ENCODE measurements at regions not wholly inside any gene's neighbourhood (a gene's known extent, or its start where the extent isn't known, plus 50 kb on each side); places are given as distances from the start of the nearest gene placed in this dataset.

DNA sequence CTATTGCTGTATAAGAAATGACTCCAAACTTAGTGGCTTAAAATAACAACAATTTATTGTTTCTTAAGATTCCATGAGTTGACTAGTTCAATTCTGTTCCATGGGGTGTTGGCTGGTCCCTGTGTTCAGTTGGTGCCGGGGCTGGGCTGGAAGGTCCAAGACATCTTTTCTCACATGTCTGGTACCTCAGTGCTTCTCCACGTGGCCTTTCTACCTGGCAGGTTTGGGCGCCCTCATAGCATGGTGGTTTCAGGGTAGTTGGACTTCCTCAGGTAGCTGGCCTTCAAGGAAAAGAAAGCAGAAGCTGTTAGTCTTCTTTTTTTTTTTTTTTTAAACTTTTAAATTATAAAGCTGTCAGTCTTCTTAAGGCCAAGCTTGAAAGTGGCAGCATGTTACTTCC, 104.6 kb upstream of the LIMCH1 start:
- Mint-ChIP-seq H3K36me3 (ENCODE audit: low read depth) (no peaks in the 10 kb centered on the region), H3K4me1 (peaks cover 66% of the 10 kb centered on the region)

DNA sequence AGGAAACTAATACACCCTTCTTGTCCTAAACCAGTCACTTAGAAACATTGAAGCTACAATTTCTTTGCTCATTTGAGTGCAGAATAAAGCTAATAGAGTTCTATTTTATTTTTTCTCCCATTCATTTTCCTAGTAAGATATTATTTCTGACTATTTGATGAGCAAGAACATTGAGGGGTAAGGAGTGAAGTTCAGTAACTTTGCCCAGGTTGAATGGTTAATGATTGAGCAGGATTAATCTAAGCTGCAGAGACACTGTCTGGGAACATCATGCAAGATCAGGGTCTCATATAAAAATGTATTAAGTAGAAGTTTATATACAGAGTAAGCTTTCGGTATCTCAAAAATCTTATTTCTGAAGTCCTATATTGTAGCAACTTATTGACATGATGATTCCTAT, 102.4 kb upstream of the LIMCH1 start:
- peak overlapping the region in 2 of 3 experiments; percentile 68 to 80 for H3K27ac Mint-ChIP-seq

More for the DNA sequence above, 104.6 kb upstream of the LIMCH1 start:
- TF ChIP-seq, protein P1, sequence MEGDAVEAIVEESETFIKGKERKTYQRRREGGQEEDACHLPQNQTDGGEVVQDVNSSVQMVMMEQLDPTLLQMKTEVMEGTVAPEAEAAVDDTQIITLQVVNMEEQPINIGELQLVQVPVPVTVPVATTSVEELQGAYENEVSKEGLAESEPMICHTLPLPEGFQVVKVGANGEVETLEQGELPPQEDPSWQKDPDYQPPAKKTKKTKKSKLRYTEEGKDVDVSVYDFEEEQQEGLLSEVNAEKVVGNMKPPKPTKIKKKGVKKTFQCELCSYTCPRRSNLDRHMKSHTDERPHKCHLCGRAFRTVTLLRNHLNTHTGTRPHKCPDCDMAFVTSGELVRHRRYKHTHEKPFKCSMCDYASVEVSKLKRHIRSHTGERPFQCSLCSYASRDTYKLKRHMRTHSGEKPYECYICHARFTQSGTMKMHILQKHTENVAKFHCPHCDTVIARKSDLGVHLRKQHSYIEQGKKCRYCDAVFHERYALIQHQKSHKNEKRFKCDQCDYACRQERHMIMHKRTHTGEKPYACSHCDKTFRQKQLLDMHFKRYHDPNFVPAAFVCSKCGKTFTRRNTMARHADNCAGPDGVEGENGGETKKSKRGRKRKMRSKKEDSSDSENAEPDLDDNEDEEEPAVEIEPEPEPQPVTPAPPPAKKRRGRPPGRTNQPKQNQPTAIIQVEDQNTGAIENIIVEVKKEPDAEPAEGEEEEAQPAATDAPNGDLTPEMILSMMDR (IDR thresholded peaks at IDR 0.05; ENCODE audit: unreplicated experiment in 3 of 3), result no peak
- Mint-ChIP-seq H3K27me3 (ENCODE audit: low read depth) (peaks cover 8% of the 10 kb centered on the region), H3K9me3 (no peaks in the 10 kb centered on the region), H3K27ac (peak overlapping the region in 2 of 3 experiments; percentile 67 to 78), H3K4me3 (no peak overlapping the region)

DNA sequence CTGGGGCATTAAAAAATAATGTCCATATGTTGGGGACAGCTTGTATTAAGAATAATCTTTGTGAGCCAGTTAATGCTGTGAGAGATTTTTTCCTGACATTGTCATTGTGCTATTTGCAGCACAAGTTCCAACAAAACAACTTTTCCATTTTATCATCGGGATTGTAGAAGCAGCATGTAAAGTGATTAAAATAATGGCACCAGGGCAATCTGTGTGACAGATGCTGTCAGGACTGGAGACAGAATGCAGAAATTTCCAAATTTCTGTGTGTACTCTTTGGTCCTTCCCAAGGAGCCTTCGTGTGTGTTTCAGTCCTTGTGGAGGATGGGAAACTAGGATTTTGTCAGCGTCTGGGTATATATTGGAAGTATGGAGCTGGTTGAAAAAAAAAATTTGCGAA, 101.5 kb upstream of the LIMCH1 start:
- H3K27me3 Mint-ChIP-seq (ENCODE audit: low read depth), result peaks cover 3% of the 10 kb centered on the region
- H3K9me3 Mint-ChIP-seq, result no peaks in the 10 kb centered on the region
- H3K27ac Mint-ChIP-seq, result peak overlapping the region; percentile 31 to 80 (median 72)
- H3K4me3 Mint-ChIP-seq, result no peak overlapping the region
- TF ChIP-seq, protein P1 (IDR thresholded peaks at IDR 0.05; ENCODE audit: unreplicated experiment in 3 of 3), result no peak
- peaks cover 51% of the 10 kb centered on the region for H3K4me1 Mint-ChIP-seq
- H3K36me3 Mint-ChIP-seq (ENCODE audit: low read depth), result no peaks in the 10 kb centered on the region

More for the DNA sequence above, 102.4 kb upstream of the LIMCH1 start:
- H3K9me3 Mint-ChIP-seq, result no peaks in the 10 kb centered on the region
- peaks cover 61% of the 10 kb centered on the region for H3K4me1 Mint-ChIP-seq
- no peaks in the 10 kb centered on the region for H3K36me3 Mint-ChIP-seq (ENCODE audit: low read depth)
- TF ChIP-seq, protein P1 (IDR thresholded peaks at IDR 0.05; ENCODE audit: unreplicated experiment in 3 of 3), result no peak
- peaks cover 5% of the 10 kb centered on the region for H3K27me3 Mint-ChIP-seq (ENCODE audit: low read depth)
- no peak overlapping the region for H3K4me3 Mint-ChIP-seq

DNA sequence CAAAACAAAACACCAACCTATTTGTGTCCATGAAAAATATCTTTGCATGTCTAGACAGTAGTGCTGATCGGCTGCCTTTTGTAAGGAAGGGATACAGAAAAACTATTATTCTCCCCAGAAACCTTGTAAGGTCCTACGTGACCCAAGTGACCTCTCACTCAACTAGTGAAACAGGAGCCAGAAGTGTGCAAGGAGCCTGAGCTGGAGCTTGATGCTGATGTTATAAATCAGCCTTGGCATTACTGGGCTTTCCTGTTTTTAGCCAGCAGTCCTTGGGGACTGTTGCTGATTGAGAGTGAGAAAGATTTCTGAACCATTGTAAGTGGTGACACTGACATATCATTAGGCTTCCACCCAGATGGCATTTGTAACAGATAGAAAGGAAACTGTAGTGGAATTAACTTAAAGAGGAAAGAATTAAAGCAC, 100.8 kb upstream of the LIMCH1 start:
- TF ChIP-seq, protein P1 (IDR thresholded peaks at IDR 0.05; ENCODE audit: unreplicated experiment in 3 of 3), result no peak
- no peak overlapping the region for H3K4me3 Mint-ChIP-seq
- H3K27ac Mint-ChIP-seq, result peak overlapping the region; percentile 31 to 80 (median 72)
- peaks cover 44% of the 10 kb centered on the region for H3K4me1 Mint-ChIP-seq
- no peaks in the 10 kb centered on the region for H3K36me3 Mint-ChIP-seq (ENCODE audit: low read depth)
- peaks cover 3% of the 10 kb centered on the region for H3K27me3 Mint-ChIP-seq (ENCODE audit: low read depth)
- H3K9me3 Mint-ChIP-seq, result no peaks in the 10 kb centered on the region

DNA sequence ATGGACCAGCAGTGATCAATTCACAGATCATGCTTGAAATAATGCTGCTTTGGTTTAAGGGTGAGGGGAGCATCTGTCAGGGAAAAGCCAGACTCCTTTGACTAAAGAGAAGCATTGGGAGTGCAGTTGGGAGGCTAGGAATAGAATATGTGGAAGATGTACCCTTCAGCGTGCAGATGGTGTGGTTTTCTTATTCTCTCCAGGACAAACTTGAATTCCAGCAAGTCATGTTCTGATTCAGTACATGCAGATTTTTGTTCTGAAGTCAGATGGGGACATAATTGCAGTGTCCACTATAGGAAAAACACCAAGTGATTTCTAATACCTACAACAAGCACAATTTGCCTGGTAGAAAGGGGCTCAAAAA, 99.0 kb upstream of the LIMCH1 start:
- no peaks in the 10 kb centered on the region for H3K9me3 Mint-ChIP-seq
- peaks cover 36% of the 10 kb centered on the region for H3K4me1 Mint-ChIP-seq
- H3K27ac Mint-ChIP-seq, result peak overlapping the region in 2 of 3 experiments; percentile 17 to 40
- TF ChIP-seq, protein P1 (IDR thresholded peaks at IDR 0.05; ENCODE audit: unreplicated experiment in 3 of 3), result no peak
- no peak overlapping the region for H3K4me3 Mint-ChIP-seq
- no peaks in the 10 kb centered on the region for H3K27me3 Mint-ChIP-seq (ENCODE audit: low read depth)
- no peaks in the 10 kb centered on the region for H3K36me3 Mint-ChIP-seq (ENCODE audit: low read depth)

DNA sequence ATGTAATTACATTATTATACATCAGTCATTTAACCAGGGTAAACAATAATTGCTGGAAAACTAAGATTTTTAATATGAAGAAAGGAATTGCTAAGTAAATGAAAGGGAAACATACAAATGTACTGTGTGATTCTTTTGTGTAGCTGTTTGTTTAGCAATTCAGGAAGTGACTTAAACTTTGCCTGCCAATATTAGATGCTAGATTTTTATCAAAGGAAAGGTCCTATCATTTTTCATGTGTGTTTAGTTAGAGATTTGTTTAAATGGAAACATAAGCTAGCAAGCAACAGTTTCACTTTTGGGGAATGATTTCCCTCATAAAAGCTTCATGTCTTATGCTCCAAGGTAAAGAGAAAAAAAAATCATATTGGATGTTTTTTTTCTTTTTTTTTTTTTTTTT, 95.1 kb upstream of the LIMCH1 start:
- Mint-ChIP-seq H3K36me3 (ENCODE audit: low read depth) (no peaks in the 10 kb centered on the region), H3K4me1 (peaks cover 24% of the 10 kb centered on the region), H3K4me3 (no peak overlapping the region), H3K27ac (peak overlapping the region in 1 of 3 experiments; percentile 28), H3K9me3 (no peaks in the 10 kb centered on the region), H3K27me3 (ENCODE audit: low read depth) (no peaks in the 10 kb centered on the region)
- TF ChIP-seq, protein P1 (IDR thresholded peaks at IDR 0.05; ENCODE audit: unreplicated experiment in 3 of 3), result no peak
